ENCODE measurements at regions not wholly inside any gene's neighbourhood (a gene's known extent, or its start where the extent isn't known, plus 50 kb on each side); places are given as distances from the start of the nearest gene placed in this dataset.
"Not testable (repeated sequence)": the region's sequence is repeated elsewhere in the genome, so short reads cannot be mapped to it uniquely, and the experiment has no call there.

- no peak for DNase-seq (ENCODE audit: low read depth)
These were observed 77.3 kb upstream of the SLC1A3 start for GRCh38 chr5:36529142-36529541.

- no peak for DNase-seq (ENCODE audit: low read depth)
These were observed 76.2 kb upstream of the SLC1A3 start for GRCh38 chr5:36530215-36530614.

GRCh38 chr5:36531401-36531800 lies 75.0 kb upstream of the SLC1A3 start:
- DNase-seq (ENCODE audit: low read depth) = no peak

- DNase-seq (ENCODE audit: low read depth) = no peak
These were observed 71.0 kb upstream of the SLC1A3 start for GRCh38 chr5:36535378-36535777.

- DNase-seq (ENCODE audit: low read depth) = no peak
These were observed 70.4 kb upstream of the SLC1A3 start for GRCh38 chr5:36535859-36536615.

- DNase-seq (ENCODE audit: low read depth) = no peak
These were observed 69.8 kb upstream of the SLC1A3 start for GRCh38 chr5:36536616-36537005.

- no peak for DNase-seq (ENCODE audit: low read depth)
These were observed 68.7 kb upstream of the SLC1A3 start for GRCh38 chr5:36537724-36538123.

GRCh38 chr5:36552651-36553393 lies 53.6 kb upstream of the SLC1A3 start:
- DNase-seq (ENCODE audit: low read depth) = no peak

GRCh38 chr5:36555035-36555434 lies 51.4 kb upstream of the SLC1A3 start:
- DNase-seq (ENCODE audit: low read depth) = not testable (repeated sequence)
